ENCODE measurements at regions not wholly inside any gene's neighbourhood (a gene's known extent, or its start where the extent isn't known, plus 50 kb on each side); places are given as distances from the start of the nearest gene placed in this dataset.

GRCh38 chr5:89097103-89097502 lies 214.1 kb upstream of the MEF2C start:
- no peak for DNase-seq

- no peak for DNase-seq
These were observed 212.4 kb upstream of the MEF2C start for GRCh38 chr5:89095341-89095740.

- no peak for DNase-seq
These were observed 207.1 kb upstream of the MEF2C start for GRCh38 chr5:89090037-89090436.

GRCh38 chr5:89087551-89088318 lies 204.8 kb upstream of the MEF2C start:
- DNase-seq: no peak

- no peak for DNase-seq
These were observed 204.1 kb upstream of the MEF2C start for GRCh38 chr5:89087128-89087527.

GRCh38 chr5:89086390-89087086 lies 203.6 kb upstream of the MEF2C start:
- DNase-seq: no peak

GRCh38 chr5:89083791-89084190 lies 200.8 kb upstream of the MEF2C start:
- no peak for DNase-seq

- no peak for DNase-seq
These were observed 198.4 kb upstream of the MEF2C start for GRCh38 chr5:89081360-89081759.

GRCh38 chr5:89080467-89081116 lies 197.6 kb upstream of the MEF2C start:
- no peak for DNase-seq

- DNase-seq: no peak
These were observed 190.1 kb upstream of the MEF2C start for GRCh38 chr5:89072842-89073672.

GRCh38 chr5:89071941-89072331 lies 189.0 kb upstream of the MEF2C start:
- no peak for DNase-seq

- no peak for DNase-seq
These were observed 188.3 kb upstream of the MEF2C start for GRCh38 chr5:89071101-89071940.

GRCh38 chr5:89069591-89069990 lies 186.6 kb upstream of the MEF2C start:
- no peak for DNase-seq

GRCh38 chr5:89067362-89067761 lies 184.4 kb upstream of the MEF2C start:
- no peak for DNase-seq

GRCh38 chr5:89065919-89066318 lies 182.9 kb upstream of the MEF2C start:
- no peak for DNase-seq

GRCh38 chr5:89064736-89065135 lies 181.8 kb upstream of the MEF2C start:
- DNase-seq: no peak

GRCh38 chr5:89064054-89064453 lies 181.1 kb upstream of the MEF2C start:
- DNase-seq: no peak

- no peak for DNase-seq
These were observed 177.8 kb upstream of the MEF2C start for GRCh38 chr5:89060768-89061167.

GRCh38 chr5:89059274-89059673 lies 176.3 kb upstream of the MEF2C start:
- DNase-seq: no peak

GRCh38 chr5:89055695-89056085 lies 172.7 kb upstream of the MEF2C start:
- no peak for DNase-seq

- no peak for DNase-seq
These were observed 172.2 kb upstream of the MEF2C start for GRCh38 chr5:89055015-89055694.

GRCh38 chr5:89053547-89053946 lies 170.6 kb upstream of the MEF2C start:
- no peak for DNase-seq

All from activated CD4-positive, CD25-positive, alpha-beta regulatory T cell treated with anti-CD3 and anti-CD28 coated beads, Interleukin-2, amount 50 U/mL, for 72 hours (primary cell).